ENCODE measurements at regions not wholly inside any gene's neighbourhood (a gene's known extent, or its start where the extent isn't known, plus 50 kb on each side); places are given as distances from the start of the nearest gene placed in this dataset.

- CTCF ChIA-PET (ENCODE audit: partially characterized antibody): interaction anchor here (0.6 to 1.5 kb wide), 5 partner anchors 9 to 223 kb away, joined by 3 to 6 read pairs (median 3); no protein-coding TSS in a partner anchor
- 97% methylated on average over 3 of the region's 3 CpGs; no CpG with 5 or more reads in 1 of the 2 experiments for WGBS, 2 experiments (ENCODE audit: extremely low coverage in 1 of 2, insufficient coverage in 1 of 2, insufficient read length in 1 of 2, insufficient replicate concordance in 2 of 2, low coverage in 1 of 2, low lambda C conversion rate in 2 of 2, missing lambda C conversion rate in 1 of 2)
- FAIRE-seq: no peak
Observed at GRCh38 chr9:87234854-87235253, 262.8 kb upstream of the DAPK1 start.

More at GRCh38 chr9:87234854-87235253, 262.8 kb upstream of the DAPK1 start:
- Histone ChIP-seq H4K91ac (replicated peaks; ENCODE audit: insufficient read length, low read length) (no peak overlapping the region), H2BK5ac (ENCODE audit: low read depth, low read length) (no peak overlapping the region), H2AK5ac (ENCODE audit: low read depth, low read length) (no peak overlapping the region), H2BK12ac (ENCODE audit: low read depth, low read length) (no peak overlapping the region), H3K4ac (replicated peaks; ENCODE audit: insufficient read length, low read depth, low read length) (no peak overlapping the region), H3K9me3 (ENCODE audit: insufficient read depth in 2 of 2, low read depth in 1 of 2, low read length in 1 of 2) (no peaks in the 10 kb centered on the region), H3K27ac (ENCODE audit: low read depth, low read length) (no peak overlapping the region), H3K23me2 (ENCODE audit: low read depth, low read length) (no peaks in the 10 kb centered on the region), H3K79me1 (ENCODE audit: low read depth, low read length) (no peaks in the 10 kb centered on the region), H3K4me2 (ENCODE audit: insufficient read depth in 1 of 2, low read depth in 2 of 2, low read length in 2 of 2) (no peak overlapping the region), H2BK120ac (replicated peaks; ENCODE audit: low read depth, low read length) (no peak overlapping the region), H3K27me3 (replicated peaks in 1 of 4; ENCODE audit: control insufficient read depth in 3 of 4, extremely low read depth in 1 of 4, insufficient read depth in 3 of 4, low read length in 3 of 4) (no peaks in the 10 kb centered on the region), H3K79me2 (ENCODE audit: control insufficient read depth in 1 of 2, insufficient read depth in 2 of 2, low read length in 2 of 2) (no peaks in the 10 kb centered on the region), H2AFZ (ENCODE audit: low read length) (no peak overlapping the region), H3K36me3 (ENCODE audit: control insufficient read depth in 2 of 4, insufficient read depth in 4 of 4, low read length in 3 of 4) (no peaks in the 10 kb centered on the region), H3K4me3 (ENCODE audit: extremely low read depth in 1 of 4, insufficient read depth in 2 of 4, low read depth in 3 of 4, low read length in 4 of 4) (no peak overlapping the region), H3K23ac (ENCODE audit: insufficient read length) (no peak overlapping the region), H2BK20ac (ENCODE audit: low read length) (no peak overlapping the region), H3K4me1 (replicated peaks in 1 of 4; ENCODE audit: control insufficient read depth in 3 of 4, insufficient read depth in 4 of 4, low read length in 3 of 4) (no peaks in the 10 kb centered on the region), H2BK15ac (ENCODE audit: low read length) (no peak overlapping the region), H3K14ac (ENCODE audit: insufficient read length) (no peak overlapping the region), H4K20me1 (replicated peaks in 1 of 2; ENCODE audit: control insufficient read depth in 1 of 2, insufficient read depth in 2 of 2, low read length in 2 of 2) (no peaks in the 10 kb centered on the region), H4K5ac (ENCODE audit: insufficient read length, low read depth, low read length) (no peak overlapping the region), H4K8ac (ENCODE audit: extremely low read depth, insufficient read depth, low read length) (no peak overlapping the region), H3K18ac (ENCODE audit: extremely low read depth, low read length) (no peak overlapping the region), H3K9ac (replicated peaks in 1 of 4; ENCODE audit: extremely low read depth in 1 of 4, low read depth in 3 of 4, low read length in 3 of 4) (no peak overlapping the region), H3K56ac (replicated peaks; ENCODE audit: insufficient read length, low read depth, low read length) (no peak overlapping the region)
- DNase-seq (ENCODE audit: low read depth in 1 of 2, low spot score in 2 of 2): no peak
- no peak for TF ChIP-seq SAP30 (IDR thresholded peaks at IDR 0.05; ENCODE audit: insufficient read depth, insufficient replicate concordance, low read length)
- TF ChIP-seq NANOG (IDR thresholded peaks at IDR 0.05; ENCODE audit: insufficient read depth, low read depth, low read length, poor library complexity, severe bottlenecking): no peak
- TF ChIP-seq HDAC6 (IDR thresholded peaks at IDR 0.05; ENCODE audit: low read depth, low read length): no peak
- TF ChIP-seq USF2 (IDR thresholded peaks at IDR 0.05; ENCODE audit: low read length): no peak
- TF ChIP-seq EZH2 (IDR thresholded peaks at IDR 0.05; ENCODE audit: low read depth, low read length, severe bottlenecking): no peak
- no peak for TF ChIP-seq RXRA (IDR thresholded peaks at IDR 0.05; ENCODE audit: insufficient read depth, low read depth, low read length)
- TF ChIP-seq PHF8 (conservative IDR thresholded peaks at IDR 0.05; ENCODE audit: low read depth, low read length): no peak
- TF ChIP-seq SIX5 (IDR thresholded peaks at IDR 0.05; ENCODE audit: low read depth, low read length): no peak
- POLR2A ChIA-PET (ENCODE audit: partially characterized antibody): interaction anchor here (0.5 to 0.7 kb wide), 2 partner anchors 16 to 25 kb away, joined by 3 to 6 read pairs; no protein-coding TSS in a partner anchor
